Testis (tissue), 2 donors: ENCODE measurements at regions not wholly inside any gene's neighbourhood (a gene's known extent, or its start where the extent isn't known, plus 50 kb on each side); places are given as distances from the start of the nearest gene placed in this dataset.

Experiments
- DNase-seq: peaks from one replicate; pipeline ENCODE4 v3.0.0-alpha.2; 2019
- H3K27ac ChIP-seq, 2 donors: fragments of 200-600 bp; sonication (generic); one replicate each; pipeline ENCODE4 v1.5.1; 2019
- H3K27me3 ChIP-seq: fragments of 200-600 bp; sonication (generic); one replicate; pipeline ENCODE4 v1.5.1; 2019
- H3K36me3 ChIP-seq: fragments of 200-600 bp; sonication (generic); one replicate; pipeline ENCODE4 v1.5.1; 2017; ENCODE audit warnings: low read depth; ENCODE audit errors: missing control alignments
- H3K4me1 ChIP-seq: fragments of 200-600 bp; sonication (generic); one replicate; pipeline ENCODE4 v1.5.1; 2019
- H3K4me3 ChIP-seq, 2 donors: fragments of 200-600 bp; sonication (generic); one replicate each; pipeline ENCODE4 v1.5.1; 2017 to 2019
- H3K9me3 ChIP-seq: fragments of 200-600 bp; sonication (generic); one replicate; pipeline ENCODE4 v1.5.1; 2017
- CTCF ChIP-seq, 3 experiments: fragments of 450-650 bp in 2 of 3; fragments of 200-600 bp in 1 of 3; sonication (generic) in 1 of 3; IDR thresholded peaks; one replicate each; pipeline ENCODE4 v1.5.1; 2016 to 2019; ENCODE audit warnings: antibody characterized with exemption in 3 of 3, mild to moderate bottlenecking in 2 of 3, moderate library complexity in 1 of 3
- POLR2A ChIP-seq: fragments of 450-650 bp; IDR thresholded peaks from one replicate; pipeline ENCODE4 v1.6.1; 2017; ENCODE audit warnings: antibody characterized with exemption, mild to moderate bottlenecking, moderate library complexity
- WGBS, 2 donors: methylation state at CpG; one replicate each; pipeline ENCODE4 v1.1.5; 2018; 5-methylcytosine and 5-hydroxymethylcytosine counted together
- intact Hi-C: fragments of 100-400 bp; cut with DNase I; formaldehyde crosslinking; loops from one replicate; pipeline ENCODE4 v1.15.1; 2023; ENCODE audit warnings: low total_unique reads

- no peak for TF ChIP-seq CTCF (IDR thresholded peaks at IDR 0.05)
- TF ChIP-seq POLR2A: no peak
- H3K4me3 ChIP-seq: no peak overlapping the region
- H3K9me3 ChIP-seq: no peaks in the 10 kb centered on the region
- no peak overlapping the region for H3K27ac ChIP-seq
- no peak for DNase-seq
- 54 to 69% methylated on average over 4 of the region's 4 CpGs for WGBS, 2 donors
- no peaks in the 10 kb centered on the region for H3K27me3 ChIP-seq
- intact Hi-C loops: no loop called here
- H3K4me1 ChIP-seq: no peaks in the 10 kb centered on the region
- H3K36me3 ChIP-seq: no peaks in the 10 kb centered on the region
Observed at GRCh38 chr2:167832868-167833287, 414.5 kb downstream of the STK39 start.

GRCh38 chr2:167827352-167828097 is 419.9 kb downstream of the STK39 start:
- Histone ChIP-seq H3K4me1 (no peaks in the 10 kb centered on the region), H3K9me3 (no peaks in the 10 kb centered on the region), H3K27me3 (no peaks in the 10 kb centered on the region), H3K27ac (no peak overlapping the region), H3K36me3 (no peaks in the 10 kb centered on the region), H3K4me3 (no peak overlapping the region)
- 79 to 85% methylated on average over 9 to 10 of the region's 10 CpGs for WGBS, 2 donors
- intact Hi-C loops: no loop called here
- DNase-seq: no peak
- TF ChIP-seq POLR2A (no peak), CTCF (IDR thresholded peaks at IDR 0.05) (no peak)

GRCh38 chr2:167826906-167827305 is 420.5 kb downstream of the STK39 start:
- Histone ChIP-seq H3K27me3 (no peaks in the 10 kb centered on the region), H3K36me3 (no peaks in the 10 kb centered on the region), H3K4me3 (no peak overlapping the region), H3K27ac (no peak overlapping the region), H3K9me3 (no peaks in the 10 kb centered on the region), H3K4me1 (no peaks in the 10 kb centered on the region)
- intact Hi-C loops: no loop called here
- DNase-seq: no peak
- no peak for TF ChIP-seq CTCF (IDR thresholded peaks at IDR 0.05)
- TF ChIP-seq POLR2A: no peak
- WGBS, 2 donors: 59 to 63% methylated on average over 3 of the region's 3 CpGs

GRCh38 chr2:167825664-167826063 is 421.7 kb downstream of the STK39 start:
- no peak for DNase-seq
- H3K36me3 ChIP-seq: no peaks in the 10 kb centered on the region
- H3K27ac ChIP-seq: no peak overlapping the region
- no peak for TF ChIP-seq POLR2A
- no peak for TF ChIP-seq CTCF (IDR thresholded peaks at IDR 0.05)
- intact Hi-C loops: no loop called here
- no peak overlapping the region for H3K4me3 ChIP-seq
- no peaks in the 10 kb centered on the region for H3K27me3 ChIP-seq
- 87 to 90% methylated on average over 1 of the region's 1 CpG for WGBS, 2 donors
- no peaks in the 10 kb centered on the region for H3K4me1 ChIP-seq
- no peaks in the 10 kb centered on the region for H3K9me3 ChIP-seq
